ENCODE measurements at regions not wholly inside any gene's neighbourhood (a gene's known extent, or its start where the extent isn't known, plus 50 kb on each side); places are given as distances from the start of the nearest gene placed in this dataset.

DNA sequence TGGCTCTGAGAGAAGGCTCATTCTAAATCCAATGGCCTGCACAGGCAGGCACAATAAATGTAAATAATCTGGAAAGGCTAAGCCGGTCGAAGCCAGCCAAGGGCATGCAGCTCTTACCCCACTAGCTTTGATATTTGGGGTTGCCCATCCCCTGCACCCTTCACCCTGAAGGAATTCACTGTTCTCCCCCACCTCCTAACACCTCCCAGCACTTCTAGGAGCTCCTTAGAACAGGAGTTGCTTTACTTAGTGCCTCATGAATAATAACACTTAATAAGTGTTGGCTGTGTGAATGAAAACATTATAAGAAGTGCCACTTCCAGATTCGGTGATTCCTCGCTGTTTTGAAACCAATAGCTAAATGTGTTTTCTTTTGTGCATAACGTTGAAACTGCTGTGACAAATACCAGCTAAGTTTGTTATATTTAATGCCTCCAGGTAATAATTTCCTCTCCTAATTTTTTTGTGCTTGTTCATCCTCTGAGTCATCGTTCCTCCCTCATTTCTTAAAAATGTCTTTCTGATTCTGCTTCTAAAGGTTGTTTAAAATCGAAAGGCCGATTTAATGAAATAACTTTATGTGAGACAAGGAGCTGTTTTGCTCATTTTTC is 458.8 kb downstream of the METTL4 start:
- TF ChIP-seq GATA3 (IDR thresholded peaks at IDR 0.05; ENCODE audit: low read depth, low read length) (no peak), GATA2 (IDR thresholded peaks at IDR 0.05; ENCODE audit: low read depth, low read length) (no peak)

DNA sequence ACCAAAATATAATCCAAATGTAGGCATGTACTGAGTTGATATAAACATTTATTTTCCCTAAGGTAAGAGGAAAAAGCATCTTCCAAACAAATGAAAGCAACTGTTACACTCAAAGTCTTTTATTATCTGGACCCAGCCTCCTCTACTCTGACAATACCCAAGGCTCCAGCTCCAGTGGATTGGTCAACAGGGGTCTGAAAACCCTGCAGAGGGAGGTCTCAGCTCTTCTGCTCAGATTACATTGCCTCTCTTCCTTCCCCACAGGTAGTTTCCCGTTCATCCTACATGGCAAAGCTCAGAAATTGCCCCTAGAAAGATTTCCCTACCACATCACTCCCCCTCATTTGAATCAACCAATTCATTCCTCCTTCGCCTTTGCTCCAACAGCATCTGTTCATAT is 457.0 kb downstream of the METTL4 start:
- TF ChIP-seq GATA2 (IDR thresholded peaks at IDR 0.05; ENCODE audit: low read depth, low read length) (no peak), GATA3 (IDR thresholded peaks at IDR 0.05; ENCODE audit: low read depth, low read length) (no peak)

DNA sequence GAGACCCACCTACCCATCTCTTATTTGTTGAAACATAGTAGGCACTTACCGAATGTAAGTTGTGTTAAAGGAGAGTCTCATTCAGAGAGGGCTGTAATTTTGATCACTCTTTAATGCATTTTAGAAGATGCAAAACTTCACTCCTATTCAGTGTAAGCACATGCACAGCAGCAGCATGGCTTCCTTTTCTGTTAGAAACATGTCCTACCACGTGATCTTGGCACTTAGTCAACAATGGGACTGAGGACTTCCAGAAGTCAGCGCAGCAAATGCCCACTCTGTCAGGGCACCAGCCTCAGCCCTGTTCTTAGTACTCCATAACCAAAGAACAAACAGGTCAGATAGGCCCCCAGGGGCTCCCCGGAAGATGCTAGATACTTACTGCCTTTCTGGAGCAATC is 456.5 kb downstream of the METTL4 start:
- TF ChIP-seq GATA2 (IDR thresholded peaks at IDR 0.05; ENCODE audit: low read depth, low read length) (no peak), GATA3 (IDR thresholded peaks at IDR 0.05; ENCODE audit: low read depth, low read length) (no peak)

DNA sequence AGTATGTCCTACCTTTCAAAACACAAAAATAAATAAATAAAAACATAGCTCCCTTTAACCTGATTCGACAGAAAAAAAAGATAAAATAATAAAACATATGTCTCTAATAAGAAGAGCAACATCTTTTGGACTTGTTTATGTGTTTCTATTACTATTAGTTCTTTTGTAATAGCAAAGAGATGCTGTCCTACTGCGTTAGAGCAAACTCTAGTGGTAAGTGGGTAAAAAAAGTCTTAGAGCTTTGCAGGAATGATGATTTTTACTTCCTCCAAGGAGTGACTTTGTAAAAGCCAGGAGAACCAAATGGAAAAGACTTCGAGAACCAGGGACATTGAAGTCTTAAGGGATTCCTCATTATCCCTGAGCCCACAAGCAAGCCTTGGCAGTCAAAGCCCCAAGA is 450.1 kb downstream of the METTL4 start:
- no peak for TF ChIP-seq GATA3 (IDR thresholded peaks at IDR 0.05; ENCODE audit: low read depth, low read length)
- no peak for TF ChIP-seq GATA2 (IDR thresholded peaks at IDR 0.05; ENCODE audit: low read depth, low read length)

DNA sequence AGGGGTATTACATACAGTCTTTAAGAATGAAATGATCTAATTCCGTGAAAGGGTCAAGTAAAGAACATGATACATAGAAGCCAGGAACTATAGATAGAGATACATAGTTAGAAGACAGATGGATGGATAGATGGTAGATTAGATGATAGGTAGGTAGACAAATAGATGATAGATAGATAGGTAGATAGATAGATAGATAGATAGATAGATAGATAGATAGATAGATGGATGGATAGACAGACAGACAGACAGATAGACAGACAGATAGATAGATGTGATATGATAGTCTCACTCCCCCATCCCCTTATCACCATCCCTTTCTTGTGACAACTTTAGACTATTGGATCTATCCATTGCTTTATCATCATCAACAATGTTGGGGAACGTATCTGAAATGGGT is 448.2 kb downstream of the METTL4 start:
- TF ChIP-seq GATA3 (IDR thresholded peaks at IDR 0.05; ENCODE audit: low read depth, low read length) (no peak), GATA2 (IDR thresholded peaks at IDR 0.05; ENCODE audit: low read depth, low read length) (no peak)

DNA sequence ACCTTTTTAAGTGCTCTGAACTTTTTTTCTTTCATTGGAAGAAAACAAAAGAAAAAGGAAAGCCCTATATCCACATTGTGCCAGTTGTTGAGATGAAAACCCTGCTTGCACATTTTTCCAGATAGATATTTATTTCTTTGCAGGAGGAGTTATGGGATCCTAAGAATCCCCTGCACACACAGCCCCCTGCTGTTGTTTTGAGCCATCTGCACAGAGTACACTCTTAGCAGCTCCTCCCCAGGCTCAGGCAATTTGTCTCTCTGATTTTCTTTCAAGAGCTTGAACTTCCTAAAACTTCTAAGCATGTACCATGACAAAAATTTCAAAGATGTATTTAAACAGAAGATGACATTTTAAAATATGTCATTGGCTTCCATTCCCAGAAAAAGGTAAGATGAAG is 436.9 kb downstream of the METTL4 start:
- TF ChIP-seq GATA2 (IDR thresholded peaks at IDR 0.05; ENCODE audit: low read depth, low read length) = no peak
- TF ChIP-seq GATA3 (IDR thresholded peaks at IDR 0.05; ENCODE audit: low read depth, low read length) = no peak

DNA sequence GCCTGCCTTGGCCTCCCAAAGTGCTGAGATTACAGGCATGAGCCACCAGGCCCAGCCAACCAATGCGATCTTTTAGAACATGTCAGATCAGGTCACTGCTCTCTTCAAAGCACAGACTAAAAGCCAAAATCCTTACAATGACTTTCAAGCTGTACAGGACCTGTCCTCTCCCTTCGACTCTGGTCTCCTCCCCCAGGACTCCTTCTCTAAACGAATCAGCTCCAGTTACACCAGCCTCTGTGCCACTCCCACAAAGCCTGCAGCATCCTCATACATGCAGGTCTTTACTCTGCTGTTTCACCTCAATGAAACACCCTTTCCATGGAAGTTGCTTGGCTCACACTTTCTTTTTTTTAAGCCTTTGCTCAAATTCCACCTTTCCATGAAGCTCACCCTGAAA is 436.0 kb downstream of the METTL4 start:
- TF ChIP-seq GATA3 (IDR thresholded peaks at IDR 0.05; ENCODE audit: low read depth, low read length) (no peak), GATA2 (IDR thresholded peaks at IDR 0.05; ENCODE audit: low read depth, low read length) (no peak)

DNA sequence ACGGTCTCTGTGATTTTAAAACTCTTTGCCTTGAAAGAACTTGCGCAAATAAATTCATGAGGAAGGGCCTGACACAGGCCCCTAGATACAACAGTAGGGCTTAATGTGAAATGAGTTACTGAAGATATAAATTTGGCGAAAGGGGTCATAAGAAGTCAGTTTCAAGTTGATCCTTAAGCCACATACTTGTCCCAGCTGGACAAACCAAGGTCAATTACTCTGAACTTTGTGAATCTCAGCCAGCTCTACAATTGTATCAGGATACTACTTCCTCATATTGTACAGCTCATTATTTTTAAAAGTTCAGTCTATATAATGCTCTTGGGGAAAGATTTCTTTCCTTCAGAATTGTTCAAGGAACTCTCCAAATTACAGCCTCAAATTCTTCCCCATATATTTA is 432.8 kb downstream of the METTL4 start:
- TF ChIP-seq GATA2 (IDR thresholded peaks at IDR 0.05; ENCODE audit: low read depth, low read length) = no peak
- no peak for TF ChIP-seq GATA3 (IDR thresholded peaks at IDR 0.05; ENCODE audit: low read depth, low read length)

DNA sequence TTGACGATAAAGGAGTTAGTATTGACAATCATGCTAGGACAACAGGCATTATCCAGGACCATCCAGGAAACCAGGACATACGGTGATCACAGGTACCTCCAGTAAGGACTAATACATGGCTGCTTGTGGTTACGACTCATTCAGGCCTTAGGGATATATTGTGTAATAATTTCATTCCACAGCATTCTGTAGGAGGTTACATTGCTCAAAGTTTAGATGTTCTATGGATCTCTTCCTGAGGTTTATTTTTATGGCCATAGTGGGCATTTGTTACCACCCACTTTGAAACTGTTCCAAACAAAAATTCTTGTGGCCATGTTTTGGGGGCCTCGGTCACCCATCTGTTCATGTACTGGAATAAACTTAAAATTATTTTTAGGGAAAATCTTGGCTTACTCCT is 431.6 kb downstream of the METTL4 start:
- TF ChIP-seq GATA2 (IDR thresholded peaks at IDR 0.05; ENCODE audit: low read depth, low read length) (no peak), GATA3 (IDR thresholded peaks at IDR 0.05; ENCODE audit: low read depth, low read length) (no peak)

DNA sequence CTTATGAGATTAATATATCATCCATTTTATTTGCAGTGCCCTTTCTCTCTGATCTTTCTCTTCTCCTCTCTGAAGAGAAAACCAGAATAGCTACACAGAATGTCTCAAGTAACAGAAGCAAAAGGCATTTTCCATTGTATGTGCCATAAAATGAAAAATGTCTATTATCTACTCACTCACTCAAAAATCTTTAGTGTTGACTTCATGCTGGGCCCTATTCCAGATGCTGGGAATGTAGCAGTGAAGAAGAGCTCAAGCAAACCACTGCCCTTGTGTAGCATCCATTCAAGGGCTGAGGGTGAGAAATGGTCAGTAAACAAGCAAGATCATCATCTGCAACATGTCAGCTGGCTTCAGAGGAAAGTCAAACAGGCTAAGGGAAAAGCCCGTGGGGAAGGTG is 427.7 kb downstream of the METTL4 start:
- TF ChIP-seq GATA2 (IDR thresholded peaks at IDR 0.05; ENCODE audit: low read depth, low read length) (no peak), GATA3 (IDR thresholded peaks at IDR 0.05; ENCODE audit: low read depth, low read length) (no peak)

DNA sequence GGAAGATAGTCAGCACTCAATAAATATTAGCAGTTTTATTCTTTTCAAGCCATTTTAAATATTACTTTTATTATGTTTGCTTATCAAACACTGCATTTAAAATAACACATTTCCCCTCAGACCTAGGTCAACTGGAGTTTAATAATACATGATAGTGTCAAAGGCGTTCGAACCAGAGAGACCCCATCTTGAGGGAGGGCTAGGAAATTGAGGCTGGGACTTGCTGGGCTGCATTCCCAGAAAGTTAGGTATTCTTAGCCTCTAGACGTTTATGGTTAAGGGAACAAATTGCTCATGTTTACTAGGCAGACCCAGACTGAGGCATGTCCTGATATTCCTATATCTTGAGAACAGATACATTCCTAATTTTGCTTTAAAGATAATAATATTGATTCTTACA is 426.5 kb downstream of the METTL4 start:
- TF ChIP-seq GATA2 (IDR thresholded peaks at IDR 0.05; ENCODE audit: low read depth, low read length) = no peak

DNA sequence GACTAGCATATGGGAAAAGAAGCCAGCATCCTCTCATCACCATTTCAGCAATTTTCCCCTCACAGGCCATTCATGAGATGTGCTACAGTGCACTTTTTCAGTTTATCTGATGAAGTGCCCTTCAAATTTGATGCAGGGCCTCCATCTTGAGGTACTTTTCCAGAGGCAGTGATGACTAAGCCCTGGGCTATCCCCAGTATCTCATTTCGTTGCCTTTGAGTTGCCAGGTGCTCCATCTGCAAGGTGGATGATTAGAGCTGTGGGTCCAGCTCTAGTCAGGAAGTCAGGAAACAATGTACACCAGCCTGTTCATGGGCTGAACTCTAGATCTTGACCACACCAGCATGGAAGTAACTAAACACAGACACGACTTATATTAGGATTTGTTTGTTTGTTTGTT is 425.2 kb downstream of the METTL4 start:
- TF ChIP-seq GATA2 (IDR thresholded peaks at IDR 0.05; ENCODE audit: low read depth, low read length) = no peak
- TF ChIP-seq GATA3 (IDR thresholded peaks at IDR 0.05; ENCODE audit: low read depth, low read length) = no peak

DNA sequence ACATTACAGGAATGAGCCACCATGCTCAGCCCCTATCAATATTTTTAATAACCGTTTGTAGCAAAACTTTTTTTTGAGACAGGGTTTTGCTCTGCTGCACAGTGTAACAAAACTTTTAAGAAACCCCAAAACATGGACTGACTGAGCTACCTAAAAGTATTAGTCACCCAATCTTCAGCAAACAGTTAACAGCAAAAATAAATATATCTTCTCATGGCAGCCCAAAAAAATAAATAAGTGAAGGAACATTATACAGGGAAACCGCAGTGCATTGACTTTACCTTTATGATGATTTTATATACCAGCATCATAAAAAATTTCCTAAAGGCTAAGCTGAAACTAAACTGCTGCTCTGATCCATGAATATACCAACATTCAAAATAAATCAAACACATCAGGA is 424.6 kb downstream of the METTL4 start:
- no peak for TF ChIP-seq GATA2 (IDR thresholded peaks at IDR 0.05; ENCODE audit: low read depth, low read length)
- TF ChIP-seq GATA3 (IDR thresholded peaks at IDR 0.05; ENCODE audit: low read depth, low read length) = no peak

DNA sequence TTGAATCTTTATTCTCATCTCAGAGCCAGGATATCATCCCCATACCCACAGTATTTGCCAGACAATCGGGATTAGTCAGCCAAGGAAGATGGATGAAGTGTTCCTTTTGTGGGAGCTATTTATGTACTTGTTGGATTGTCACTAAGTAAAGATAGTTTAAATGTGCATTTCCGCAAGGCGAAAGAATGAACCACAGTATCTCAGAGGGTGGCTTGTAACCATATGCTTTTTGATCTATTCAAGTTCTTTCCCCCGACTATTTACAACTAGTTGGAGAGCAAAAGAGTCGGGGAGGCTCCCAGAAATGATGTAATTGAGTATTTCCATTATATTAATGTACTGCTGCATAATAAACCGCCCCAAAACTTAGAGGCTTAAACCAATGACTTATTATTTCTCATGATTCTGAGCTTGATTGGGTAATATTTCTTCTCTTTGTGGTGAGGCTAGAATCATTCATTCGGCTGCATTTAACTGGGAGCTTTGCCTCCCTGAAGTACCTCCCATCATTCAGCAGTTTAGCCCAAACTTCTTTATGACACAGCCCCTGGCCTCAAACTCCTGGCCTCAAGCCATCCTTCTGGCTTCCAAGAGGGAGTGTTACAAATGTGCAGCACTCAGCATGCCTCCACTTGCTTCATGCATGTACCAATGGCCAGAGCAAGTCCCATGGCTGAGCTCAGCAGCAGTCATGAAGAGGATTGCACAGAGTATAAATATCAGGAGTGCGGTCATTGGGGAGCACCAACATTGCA is 423.7 kb downstream of the METTL4 start:
- TF ChIP-seq GATA3 (IDR thresholded peaks at IDR 0.05; ENCODE audit: low read depth, low read length) = no peak
- no peak for TF ChIP-seq GATA2 (IDR thresholded peaks at IDR 0.05; ENCODE audit: low read depth, low read length)

DNA sequence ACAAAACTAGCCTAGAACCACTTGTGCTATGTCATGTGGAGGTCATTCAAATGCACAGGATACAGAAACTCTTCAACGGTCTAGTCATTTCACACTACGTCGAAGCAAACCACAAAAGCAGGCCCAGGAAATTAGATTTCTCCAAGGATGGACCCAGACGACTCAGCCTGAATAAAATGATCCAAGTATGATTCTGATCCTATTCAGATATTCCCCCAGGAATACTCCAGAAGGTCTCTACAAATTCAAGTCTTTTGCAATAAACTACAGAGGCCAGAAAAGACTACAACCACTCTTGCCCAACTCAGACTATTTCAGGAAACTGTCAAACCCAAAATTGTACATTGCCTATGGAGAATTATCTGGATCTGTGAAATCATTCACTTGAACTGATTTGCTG is 422.5 kb downstream of the METTL4 start:
- no peak for TF ChIP-seq GATA2 (IDR thresholded peaks at IDR 0.05; ENCODE audit: low read depth, low read length)
- TF ChIP-seq GATA3 (IDR thresholded peaks at IDR 0.05; ENCODE audit: low read depth, low read length) = no peak
